ENCODE measurements at regions not wholly inside any gene's neighbourhood (a gene's known extent, or its start where the extent isn't known, plus 50 kb on each side); places are given as distances from the start of the nearest gene placed in this dataset.

DNA sequence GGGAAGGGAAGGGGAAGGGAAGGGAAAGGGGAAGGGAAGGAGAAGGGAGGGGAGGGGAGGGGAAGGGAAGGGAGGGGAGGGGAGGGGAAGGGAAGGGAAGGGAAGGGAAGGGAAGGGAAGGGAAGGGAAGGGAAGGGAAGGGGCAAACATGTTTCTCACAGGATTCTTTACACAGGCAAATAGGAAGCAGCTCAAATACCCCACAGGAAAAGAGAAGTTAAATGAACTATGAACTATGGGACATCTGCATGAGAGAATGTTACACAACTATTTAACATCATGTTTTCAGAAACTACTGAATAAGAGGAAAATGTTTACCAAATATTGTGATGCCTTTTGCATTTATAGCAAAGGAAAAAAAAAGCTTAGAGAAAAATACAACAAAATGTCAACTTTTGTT is 125.4 kb upstream of the SLC30A5 start:
- DNase-seq (ENCODE audit: extremely low spot score, insufficient read length, low read depth) (no peak), FAIRE-seq (no peak)

- no peak for FAIRE-seq
- DNase-seq (ENCODE audit: extremely low spot score, insufficient read length, low read depth) = no peak
Observed at GRCh38 chr5:68970617-68971016, 123.2 kb upstream of the SLC30A5 start.

- DNase-seq (ENCODE audit: extremely low spot score, insufficient read length, low read depth) = no peak
- FAIRE-seq = no peak
Observed at GRCh38 chr5:68973696-68974095, 120.1 kb upstream of the SLC30A5 start.

- DNase-seq (ENCODE audit: extremely low spot score, insufficient read length, low read depth) = no peak
- FAIRE-seq = no peak
Observed at GRCh38 chr5:68983043-68983442, 110.8 kb upstream of the SLC30A5 start.

GRCh38 chr5:68983959-68984358 is 109.9 kb upstream of the SLC30A5 start:
- no peak for FAIRE-seq
- DNase-seq (ENCODE audit: extremely low spot score, insufficient read length, low read depth) = no peak

- DNase-seq (ENCODE audit: extremely low spot score, insufficient read length, low read depth) (no peak), FAIRE-seq (no peak)
Observed at GRCh38 chr5:68991279-68992084, 102.3 kb upstream of the SLC30A5 start.

DNA sequence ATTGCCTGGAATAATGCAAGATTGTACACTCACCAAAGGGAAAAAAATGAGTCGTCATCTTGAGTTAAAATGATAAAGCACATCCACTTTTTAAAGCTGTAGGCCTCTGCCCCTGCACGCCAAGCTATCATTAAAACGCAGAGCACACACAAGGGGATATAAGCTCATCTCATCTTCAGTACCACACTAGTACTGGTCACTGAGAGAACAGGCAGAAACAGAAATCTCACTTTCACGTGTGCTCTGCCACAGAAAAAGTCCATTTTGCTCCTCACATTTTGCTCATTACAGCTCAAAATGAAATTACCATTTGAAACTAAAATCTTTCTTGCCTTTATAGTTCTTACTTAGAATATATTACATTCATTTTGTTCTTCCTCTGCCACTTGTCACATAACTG is 99.2 kb upstream of the SLC30A5 start:
- DNase-seq (ENCODE audit: extremely low spot score, insufficient read length, low read depth) = no peak
- peak; percentile 62 for FAIRE-seq

DNA sequence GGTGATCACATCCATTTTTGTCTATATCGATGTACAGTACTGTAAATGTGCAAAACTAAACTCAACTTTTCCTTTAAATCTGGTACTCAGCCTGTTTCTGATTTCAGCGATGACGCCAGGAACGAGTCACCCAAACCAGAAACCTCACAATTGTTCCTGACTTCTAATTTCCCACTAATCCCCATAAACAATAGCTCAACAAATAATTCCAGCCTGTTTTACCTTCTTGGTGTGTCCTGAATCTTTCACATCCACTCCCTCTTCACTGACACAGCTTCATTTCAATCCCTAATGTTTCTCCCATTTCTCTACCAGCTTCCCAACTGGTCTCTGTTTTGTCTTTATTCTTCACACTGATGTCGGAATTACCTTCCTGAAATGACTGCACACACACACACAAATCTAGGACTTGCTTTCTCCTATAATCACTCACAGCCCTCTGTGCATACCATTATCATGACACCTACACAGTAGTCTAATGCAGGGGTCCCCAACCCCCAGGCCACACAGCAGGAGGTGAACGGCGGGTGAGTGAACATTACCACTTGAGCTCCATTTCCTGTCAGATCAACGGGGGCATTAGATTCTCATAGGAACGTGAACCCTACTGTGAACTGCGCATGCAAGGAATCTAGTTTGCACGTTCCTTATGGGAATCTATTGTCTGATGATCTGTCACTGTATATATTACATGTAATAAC is 97.8 kb upstream of the SLC30A5 start:
- FAIRE-seq = no peak
- DNase-seq (ENCODE audit: extremely low spot score, insufficient read length, low read depth) = no peak

GRCh38 chr5:68999181-68999580 is 94.6 kb upstream of the SLC30A5 start:
- FAIRE-seq (no peak), DNase-seq (ENCODE audit: extremely low spot score, insufficient read length, low read depth) (no peak)

DNA sequence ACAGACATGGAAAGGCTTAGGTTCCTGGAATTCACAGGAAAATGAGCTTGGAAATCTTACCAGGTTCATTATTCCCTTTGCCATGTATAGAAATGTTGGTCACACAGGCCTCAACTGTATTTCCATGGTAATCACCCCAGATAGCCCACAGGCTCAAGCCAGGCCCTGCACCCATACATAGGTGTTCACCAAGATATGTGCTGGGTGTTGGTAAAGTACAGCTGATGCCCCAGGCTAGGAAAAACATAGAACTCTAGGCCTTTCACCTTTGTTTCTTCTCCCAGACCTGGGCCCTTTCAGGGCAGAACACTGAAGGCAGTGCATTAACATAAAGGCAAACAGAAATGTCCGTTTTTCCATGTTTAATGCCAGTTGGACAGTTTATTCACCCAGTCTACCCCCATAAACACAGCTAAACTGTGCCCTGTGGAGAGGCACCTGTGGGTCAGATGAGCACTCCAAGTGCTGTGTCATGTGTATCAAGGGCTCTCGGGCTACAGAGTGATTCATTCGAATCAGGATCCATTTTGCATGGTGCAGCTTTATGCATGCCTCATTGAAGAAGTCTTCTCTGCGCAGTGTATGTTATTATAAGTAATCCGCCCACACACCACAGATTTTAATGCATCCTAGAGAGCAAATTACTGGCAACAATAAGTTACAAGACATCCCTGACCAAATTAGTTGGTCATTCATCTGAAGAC is 93.4 kb upstream of the SLC30A5 start:
- no peak for FAIRE-seq

DNA sequence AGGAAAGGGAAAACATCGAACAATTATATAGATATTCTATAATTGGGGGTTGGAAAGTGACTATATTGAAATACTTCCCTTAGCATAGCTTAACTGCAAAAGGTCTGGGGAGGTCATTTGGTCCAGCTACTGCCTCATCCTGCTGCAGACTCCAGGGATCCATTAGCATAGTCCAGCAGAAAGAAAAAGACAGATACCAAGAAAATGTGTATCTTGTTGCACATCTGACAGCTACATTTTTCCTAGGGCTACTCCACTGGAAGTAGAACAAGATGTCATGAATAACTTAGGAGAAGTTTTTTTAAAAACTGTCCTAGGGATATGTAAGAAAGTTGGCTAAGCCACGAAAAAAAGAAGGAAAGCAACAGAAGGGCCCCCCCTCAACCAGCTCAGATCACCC is 92.9 kb upstream of the SLC30A5 start:
- no peak for DNase-seq (ENCODE audit: extremely low spot score, insufficient read length, low read depth)
- FAIRE-seq = no peak

More for the DNA sequence above, 93.4 kb upstream of the SLC30A5 start:
- DNase-seq (ENCODE audit: extremely low spot score, insufficient read length, low read depth) = no peak

DNA sequence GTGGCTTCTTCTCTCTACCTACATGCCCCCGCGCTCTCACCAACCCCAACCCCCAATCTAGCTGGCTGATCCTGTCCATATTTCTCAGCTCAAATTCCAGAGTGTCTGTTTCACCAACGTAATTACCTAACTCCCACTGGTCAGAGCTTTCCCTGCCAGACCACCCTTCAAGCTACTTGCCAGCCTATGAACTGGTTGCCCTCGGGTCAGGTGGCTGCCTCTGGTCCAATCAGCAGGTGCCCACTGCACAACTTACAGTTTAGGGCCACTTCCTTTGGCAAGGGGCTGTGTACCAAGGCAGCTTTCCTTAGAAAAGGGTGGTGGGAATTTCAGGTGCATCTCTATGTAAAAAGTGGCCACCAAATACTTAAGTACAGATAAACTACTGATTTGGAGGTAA is 92.2 kb upstream of the SLC30A5 start:
- FAIRE-seq = no peak

GRCh38 chr5:69004127-69004526 is 89.7 kb upstream of the SLC30A5 start:
- DNase-seq (ENCODE audit: extremely low spot score, insufficient read length, low read depth) = no peak
- FAIRE-seq = no peak

More for the DNA sequence above, 92.2 kb upstream of the SLC30A5 start:
- no peak for DNase-seq (ENCODE audit: extremely low spot score, insufficient read length, low read depth)

GRCh38 chr5:69004676-69005075 is 89.1 kb upstream of the SLC30A5 start:
- DNase-seq (ENCODE audit: extremely low spot score, insufficient read length, low read depth) = no peak
- no peak for FAIRE-seq

DNA sequence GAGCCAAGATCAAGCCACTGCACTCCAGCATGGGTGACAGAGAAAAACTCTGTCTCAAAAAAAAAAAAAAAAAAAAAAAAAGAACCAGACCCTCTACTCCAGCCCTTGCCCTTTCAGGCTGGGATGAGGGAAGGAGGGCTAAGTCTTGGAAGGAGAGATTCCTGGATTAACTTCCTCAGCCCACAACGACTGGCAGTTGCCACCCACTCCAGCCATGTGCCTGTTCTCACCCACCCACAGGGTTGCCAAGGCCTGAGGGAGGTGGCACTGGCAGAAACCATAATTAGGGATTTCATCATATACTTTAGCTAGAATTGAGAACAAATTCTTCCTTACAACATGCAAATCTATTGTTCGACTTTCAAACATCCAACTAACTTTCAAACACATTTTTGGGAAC is 87.8 kb upstream of the SLC30A5 start:
- FAIRE-seq (no peak), DNase-seq (ENCODE audit: extremely low spot score, insufficient read length, low read depth) (no peak)

DNA sequence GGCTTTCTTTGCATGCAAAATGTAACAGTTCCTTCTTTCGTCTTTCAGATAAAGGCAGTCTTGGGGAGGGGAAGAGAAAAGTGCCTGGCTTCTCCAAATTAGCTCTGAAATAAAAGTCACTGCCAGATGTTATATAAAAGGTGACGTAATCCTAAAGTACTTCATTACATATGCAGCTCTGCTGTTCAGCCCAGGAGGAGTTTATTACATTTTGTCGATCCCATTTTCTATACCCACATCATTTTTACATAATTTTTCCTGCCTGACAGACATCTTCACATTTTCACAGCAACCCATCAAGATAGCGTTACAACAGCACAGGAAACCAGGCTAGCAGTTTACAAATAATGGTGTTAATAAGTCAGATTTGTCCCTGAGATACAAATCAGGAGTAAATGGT is 86.7 kb upstream of the SLC30A5 start:
- FAIRE-seq = no peak
- no peak for DNase-seq (ENCODE audit: extremely low spot score, insufficient read length, low read depth)

DNA sequence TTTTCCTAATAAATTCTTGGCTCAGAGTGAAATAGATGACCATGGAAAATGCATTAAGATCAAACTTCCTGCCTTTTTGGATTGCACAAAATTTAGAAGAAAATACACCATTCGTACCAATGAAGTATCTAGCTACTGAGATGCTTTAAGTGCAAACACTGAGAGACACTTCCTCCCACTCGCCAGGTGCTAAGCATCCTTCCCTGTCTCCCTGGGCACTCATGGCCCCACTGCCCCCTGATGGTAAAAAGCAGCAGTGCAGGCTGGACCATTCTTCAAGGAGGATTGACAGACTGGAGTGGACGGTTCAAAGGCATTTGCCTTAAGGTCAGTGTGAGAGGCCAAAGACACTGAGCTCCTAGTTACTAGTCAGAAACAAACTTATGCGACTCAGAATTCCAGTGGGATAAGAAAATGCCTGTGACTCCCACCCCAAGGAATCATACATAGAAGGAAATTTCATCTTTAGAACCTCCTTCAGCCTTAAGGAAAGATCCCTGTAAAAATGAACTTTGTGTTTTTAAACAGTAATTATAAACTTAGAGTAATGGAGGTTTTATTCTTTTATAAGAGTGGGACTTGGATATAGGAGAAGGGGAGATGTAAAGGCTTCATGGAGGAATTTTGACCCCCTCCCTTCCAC is 86.0 kb upstream of the SLC30A5 start:
- FAIRE-seq (peak; percentile 86), DNase-seq (ENCODE audit: extremely low spot score, insufficient read length, low read depth) (peak; percentile 47)

- DNase-seq (ENCODE audit: extremely low spot score, insufficient read length, low read depth) = no peak
- FAIRE-seq = no peak
Observed at GRCh38 chr5:69010476-69010875, 83.3 kb upstream of the SLC30A5 start.

DNA sequence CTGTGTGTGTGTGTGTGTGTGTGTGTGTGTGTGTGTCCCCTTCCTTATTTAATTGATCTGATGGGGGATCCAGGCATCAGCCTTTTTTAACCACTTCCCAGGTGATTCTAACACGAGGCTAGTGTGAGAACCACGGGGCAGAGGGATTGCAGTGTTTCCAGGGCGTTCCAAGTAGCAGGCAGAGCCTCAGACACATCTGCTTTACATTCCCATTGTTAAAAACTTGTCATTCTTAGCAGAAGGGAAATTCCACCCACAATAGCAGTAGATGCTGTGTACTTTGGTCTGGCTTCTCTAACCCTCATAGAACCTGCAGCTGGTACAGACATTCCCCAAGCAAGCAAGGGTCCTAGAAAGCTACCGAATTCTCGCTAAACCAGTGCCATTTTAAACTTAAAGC is 81.9 kb upstream of the SLC30A5 start:
- no peak for FAIRE-seq
- DNase-seq (ENCODE audit: extremely low spot score, insufficient read length, low read depth) = no peak

DNA sequence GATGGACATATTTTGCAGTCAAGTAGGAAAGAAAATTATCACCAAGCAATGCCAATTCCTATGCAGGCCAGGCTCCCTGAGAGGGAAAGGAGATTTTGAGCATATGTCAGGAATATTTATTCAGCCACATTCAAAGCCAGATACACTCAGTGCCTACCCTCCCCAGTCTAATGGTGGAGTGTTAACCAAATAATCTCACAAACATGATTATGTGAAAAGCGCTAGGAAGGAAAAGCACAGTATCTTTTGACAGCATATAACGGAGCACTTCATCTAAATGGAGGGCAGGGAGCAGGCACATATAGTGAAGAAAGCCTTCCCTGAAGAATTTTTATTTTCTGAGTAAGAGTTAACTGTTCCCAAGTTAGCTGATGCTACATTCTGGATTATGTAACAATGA is 80.3 kb upstream of the SLC30A5 start:
- no peak for DNase-seq (ENCODE audit: extremely low spot score, insufficient read length, low read depth)
- FAIRE-seq = no peak

All from GM18507 (cell line).